SJCRH30 (cell line): ENCODE measurements at regions not wholly inside any gene's neighbourhood (a gene's known extent, or its start where the extent isn't known, plus 50 kb on each side); places are given as distances from the start of the nearest gene placed in this dataset.
"Not testable (repeated sequence)": the region's sequence is repeated elsewhere in the genome, so short reads cannot be mapped to it uniquely, and the experiment has no call there.

ENCODE experiments used
- DNase-seq, 2 experiments: peaks; one replicate each; pipeline ENCODE4 v3.0.0-alpha.2; 2015 to 2020
- H3K27ac ChIP-seq: fragments of 250-450 bp; sonication (Bioruptor Pico); 2 replicates; pipeline ENCODE4 v1.5.1; 2020; ENCODE audit warnings: mild to moderate bottlenecking, moderate library complexity
- H3K27me3 ChIP-seq: fragments of 250-450 bp; sonication (Bioruptor Pico); 2 replicates; pipeline ENCODE4 v1.5.1; 2020; ENCODE audit warnings: mild to moderate bottlenecking, moderate library complexity
- H3K36me3 ChIP-seq: fragments of 250-450 bp; sonication (Bioruptor Pico); 2 replicates; pipeline ENCODE4 v1.5.1; 2020; ENCODE audit warnings: mild to moderate bottlenecking, moderate library complexity
- H3K4me1 ChIP-seq: fragments of 250-450 bp; sonication (Bioruptor Pico); 2 replicates; pipeline ENCODE4 v1.5.1; 2020; ENCODE audit warnings: mild to moderate bottlenecking, moderate library complexity
- H3K4me3 ChIP-seq: fragments of 250-450 bp; sonication (Bioruptor Pico); 2 replicates; pipeline ENCODE4 v1.5.1; 2020; ENCODE audit warnings: mild to moderate bottlenecking, moderate library complexity
- H3K9me3 ChIP-seq: fragments of 250-450 bp; sonication (Bioruptor Pico); replicated peaks from 2 replicates; pipeline ENCODE4 v1.5.1; 2020; ENCODE audit warnings: mild to moderate bottlenecking, moderate library complexity

GRCh38 chr10:93127642-93128215 is 54.0 kb downstream of the CYP26A1 start:
- H3K27me3 ChIP-seq, DNase-seq, H3K4me1 ChIP-seq, H3K9me3 ChIP-seq, H3K27ac ChIP-seq, H3K36me3 ChIP-seq, H3K4me3 ChIP-seq: not testable (repeated sequence)

- H3K4me3 ChIP-seq: no peak overlapping the region
- peaks cover under 1% of the 10 kb centered on the region; the same call in 1 of the 2 replicates for H3K9me3 ChIP-seq
- H3K27me3 ChIP-seq: no peaks in the 10 kb centered on the region
- H3K4me1 ChIP-seq: no peaks in the 10 kb centered on the region
- DNase-seq: no peak
- no peak overlapping the region for H3K27ac ChIP-seq
- H3K36me3 ChIP-seq: no peaks in the 10 kb centered on the region
Measured at GRCh38 chr10:93131986-93132385, 58.3 kb downstream of the CYP26A1 start.

GRCh38 chr10:93138113-93138870 is 64.6 kb downstream of the CYP26A1 start:
- Histone ChIP-seq H3K27me3 (no peaks in the 10 kb centered on the region), H3K4me3 (no peak overlapping the region), H3K27ac (no peak overlapping the region), H3K9me3 (no peaks in the 10 kb centered on the region), H3K36me3 (no peaks in the 10 kb centered on the region), H3K4me1 (no peaks in the 10 kb centered on the region)
- peak in 1 of 2 experiments; percentile 15 for DNase-seq

- no peaks in the 10 kb centered on the region for H3K4me1 ChIP-seq
- no peak overlapping the region for H3K4me3 ChIP-seq
- H3K36me3 ChIP-seq: no peaks in the 10 kb centered on the region
- no peak for DNase-seq
- no peaks in the 10 kb centered on the region for H3K9me3 ChIP-seq
- H3K27me3 ChIP-seq: no peaks in the 10 kb centered on the region
- H3K27ac ChIP-seq: no peak overlapping the region
Measured at GRCh38 chr10:93139059-93139655, 65.5 kb downstream of the CYP26A1 start.

- no peak overlapping the region for H3K4me3 ChIP-seq
- no peaks in the 10 kb centered on the region for H3K4me1 ChIP-seq
- no peak overlapping the region for H3K27ac ChIP-seq
- DNase-seq: no peak
- H3K36me3 ChIP-seq: no peaks in the 10 kb centered on the region
- H3K27me3 ChIP-seq: no peaks in the 10 kb centered on the region
- H3K9me3 ChIP-seq: no peaks in the 10 kb centered on the region
Measured at GRCh38 chr10:93142534-93142933, 68.8 kb downstream of the CYP26A1 start.

GRCh38 chr10:93143281-93143680 is 69.6 kb downstream of the CYP26A1 start:
- Histone ChIP-seq H3K36me3 (no peaks in the 10 kb centered on the region), H3K4me3 (no peak overlapping the region), H3K4me1 (no peaks in the 10 kb centered on the region), H3K9me3 (no peaks in the 10 kb centered on the region), H3K27me3 (no peaks in the 10 kb centered on the region), H3K27ac (no peak overlapping the region)
- no peak for DNase-seq

- Histone ChIP-seq H3K4me3 (no peak overlapping the region), H3K36me3 (no peaks in the 10 kb centered on the region), H3K27me3 (no peaks in the 10 kb centered on the region), H3K9me3 (no peaks in the 10 kb centered on the region), H3K27ac (no peak overlapping the region), H3K4me1 (no peaks in the 10 kb centered on the region)
- DNase-seq: no peak
Measured at GRCh38 chr10:93146336-93146735, 72.6 kb downstream of the CYP26A1 start.

- Histone ChIP-seq H3K27ac (no peak overlapping the region), H3K4me1 (0 out of 2 replicates have a peak, but pooled peaks cover 5% of the 10 kb centered on the region), H3K36me3 (no peaks in the 10 kb centered on the region), H3K27me3 (no peaks in the 10 kb centered on the region), H3K4me3 (no peak overlapping the region), H3K9me3 (no peaks in the 10 kb centered on the region)
- no peak for DNase-seq
Measured at GRCh38 chr10:93147281-93147680, 73.6 kb downstream of the CYP26A1 start.

GRCh38 chr10:93148476-93148875 is 74.8 kb downstream of the CYP26A1 start:
- H3K4me3 ChIP-seq: no peak overlapping the region
- H3K9me3 ChIP-seq: no peaks in the 10 kb centered on the region
- H3K36me3 ChIP-seq: no peaks in the 10 kb centered on the region
- H3K27me3 ChIP-seq: no peaks in the 10 kb centered on the region
- no peak for DNase-seq
- H3K4me1 ChIP-seq: 0 out of 2 replicates have a peak, but pooled peaks cover 5% of the 10 kb centered on the region
- H3K27ac ChIP-seq: no peak overlapping the region

- Histone ChIP-seq H3K4me3 (no peak overlapping the region), H3K9me3 (no peaks in the 10 kb centered on the region), H3K4me1 (0 out of 2 replicates have a peak, but pooled peaks cover 5% of the 10 kb centered on the region), H3K27me3 (no peaks in the 10 kb centered on the region), H3K36me3 (no peaks in the 10 kb centered on the region), H3K27ac (no peak overlapping the region)
- DNase-seq: no peak
Measured at GRCh38 chr10:93149761-93150160, 76.1 kb downstream of the CYP26A1 start.

- Histone ChIP-seq H3K36me3 (no peaks in the 10 kb centered on the region), H3K27me3 (no peaks in the 10 kb centered on the region), H3K27ac (no peak overlapping the region), H3K4me1 (0 out of 2 replicates have a peak, but pooled peaks cover 5% of the 10 kb centered on the region), H3K9me3 (no peaks in the 10 kb centered on the region), H3K4me3 (no peak overlapping the region)
- no peak for DNase-seq
Measured at GRCh38 chr10:93150289-93150688, 76.6 kb downstream of the CYP26A1 start.

GRCh38 chr10:93150990-93151547 is 77.4 kb downstream of the CYP26A1 start:
- Histone ChIP-seq H3K27ac (no peak overlapping the region), H3K9me3 (no peaks in the 10 kb centered on the region), H3K36me3 (no peaks in the 10 kb centered on the region), H3K27me3 (no peaks in the 10 kb centered on the region), H3K4me1 (0 out of 2 replicates have a peak, but pooled peaks cover 5% of the 10 kb centered on the region), H3K4me3 (no peak overlapping the region)
- no peak for DNase-seq

- DNase-seq: no peak
- Histone ChIP-seq H3K4me3 (no peak overlapping the region), H3K4me1 (0 out of 2 replicates have a peak, but pooled peaks cover 5% of the 10 kb centered on the region), H3K27ac (no peak overlapping the region), H3K27me3 (no peaks in the 10 kb centered on the region), H3K36me3 (no peaks in the 10 kb centered on the region), H3K9me3 (no peaks in the 10 kb centered on the region)
Measured at GRCh38 chr10:93152136-93152535, 78.4 kb downstream of the CYP26A1 start.

GRCh38 chr10:93154531-93154930 is 80.8 kb downstream of the CYP26A1 start:
- no peak overlapping the region for H3K27ac ChIP-seq
- no peak for DNase-seq
- no peaks in the 10 kb centered on the region for H3K27me3 ChIP-seq
- 0 out of 2 replicates have a peak, but pooled peaks cover 5% of the 10 kb centered on the region for H3K4me1 ChIP-seq
- H3K36me3 ChIP-seq: no peaks in the 10 kb centered on the region
- no peak overlapping the region for H3K4me3 ChIP-seq
- H3K9me3 ChIP-seq: no peaks in the 10 kb centered on the region

- no peaks in the 10 kb centered on the region for H3K27me3 ChIP-seq
- no peaks in the 10 kb centered on the region for H3K9me3 ChIP-seq
- no peak overlapping the region for H3K4me3 ChIP-seq
- H3K4me1 ChIP-seq: no peaks in the 10 kb centered on the region
- no peak for DNase-seq
- no peak overlapping the region for H3K27ac ChIP-seq
- no peaks in the 10 kb centered on the region for H3K36me3 ChIP-seq
Measured at GRCh38 chr10:93160140-93160539, 86.4 kb downstream of the CYP26A1 start.
